GM23338 (cell line): ENCODE measurements at regions not wholly inside any gene's neighbourhood (a gene's known extent, or its start where the extent isn't known, plus 50 kb on each side); places are given as distances from the start of the nearest gene placed in this dataset.
"Not testable (repeated sequence)": the region's sequence is repeated elsewhere in the genome, so short reads cannot be mapped to it uniquely, and the experiment has no call there.

Experiments used
- ATAC-seq: fragments of 200-7000 bp; cut with Tn5 transposase; 3 replicates; pipeline ENCODE4 v1.9.1; 2020
- DNase-seq: peaks from one replicate; pipeline ENCODE4 v3.0.0-alpha.2; 2015; ENCODE audit warnings: low spot score
- H2AFZ ChIP-seq: fragments of 200-600 bp; sonication (generic); 2 replicates; pipeline ENCODE4 v1.8.0; 2016; ENCODE audit warnings: antibody characterized with exemption, mild to moderate bottlenecking, moderate library complexity
- H3F3A ChIP-seq: fragments of 200-600 bp; sonication (generic); replicated peaks from 2 replicates; pipeline ENCODE4 v1.8.0; 2017; ENCODE audit warnings: antibody characterized with exemption, mixed run types, low read depth
- H3K27ac ChIP-seq: fragments of 200-600 bp; sonication (generic); 2 replicates; pipeline ENCODE4 v1.6.1; 2016; ENCODE audit warnings: low read depth
- H3K27me3 ChIP-seq: fragments of 200-600 bp; sonication (generic); 2 replicates; pipeline ENCODE4 v1.8.0; 2016; ENCODE audit warnings: mild to moderate bottlenecking, mixed run types, moderate library complexity; ENCODE audit not compliant: insufficient read depth
- H3K36me3 ChIP-seq: fragments of 200-600 bp; sonication (generic); 2 replicates; pipeline ENCODE4 v1.8.0; 2016; ENCODE audit warnings: mild to moderate bottlenecking; ENCODE audit not compliant: insufficient read depth
- H3K4me1 ChIP-seq: fragments of 200-600 bp; sonication (generic); 2 replicates; pipeline ENCODE4 v1.8.0; 2016; ENCODE audit warnings: mild to moderate bottlenecking, moderate library complexity; ENCODE audit not compliant: insufficient read depth
- H3K4me2 ChIP-seq: fragments of 200-600 bp; sonication (generic); 2 replicates; pipeline ENCODE4 v1.7.1; 2017; ENCODE audit warnings: mixed run types
- H3K4me3 ChIP-seq: fragments of 200-600 bp; sonication (generic); 2 replicates; pipeline ENCODE4 v1.6.1; 2016; ENCODE audit warnings: mixed run types
- H3K79me2 ChIP-seq: fragments of 200-600 bp; sonication (generic); replicated peaks from 2 replicates; pipeline ENCODE4 v1.8.0; 2017; ENCODE audit warnings: mild to moderate bottlenecking; ENCODE audit not compliant: insufficient read depth
- H3K9me2 ChIP-seq: fragments of 200-600 bp; sonication (generic); 2 replicates; pipeline ENCODE4 v1.8.0; 2017; ENCODE audit not compliant: insufficient read depth
- H4K20me1 ChIP-seq: fragments of 200-600 bp; sonication (generic); replicated peaks from 2 replicates; pipeline ENCODE4 v1.8.0; 2017; ENCODE audit warnings: mild to moderate bottlenecking; ENCODE audit not compliant: insufficient read depth
- H3K27ac Mint-ChIP-seq: 2 replicates; pipeline ENCODE4 v1.8.0; 2020; ENCODE audit warnings: inconsistent platforms, mild to moderate bottlenecking, moderate library complexity, mixed read lengths
- H3K27me3 Mint-ChIP-seq: 3 replicates; pipeline ENCODE4 v1.8.0; 2022; ENCODE audit warnings: low read depth, mild to moderate bottlenecking, moderate library complexity, mixed read lengths, inconsistent platforms; ENCODE audit not compliant: insufficient read depth, poor library complexity
- H3K36me3 Mint-ChIP-seq: 3 replicates; pipeline ENCODE4 v1.8.0; 2021; ENCODE audit warnings: low read depth, mild to moderate bottlenecking, inconsistent platforms, moderate library complexity, mixed read lengths
- H3K4me1 Mint-ChIP-seq: 3 replicates; pipeline ENCODE4 v1.8.0; 2020; ENCODE audit warnings: mild to moderate bottlenecking, inconsistent platforms, mixed read lengths
- H3K4me3 Mint-ChIP-seq: 3 replicates; pipeline ENCODE4 v1.8.0; 2021; ENCODE audit warnings: moderate library complexity, mild to moderate bottlenecking, inconsistent platforms, mixed read lengths
- H3K9me3 Mint-ChIP-seq: 3 replicates; pipeline ENCODE4 v1.8.0; 2020; ENCODE audit warnings: moderate library complexity, mild to moderate bottlenecking, inconsistent platforms, mixed read lengths
- CREB1 ChIP-seq: fragments of 250-450 bp; sonication (Bioruptor Pico); IDR thresholded peaks from 2 replicates; pipeline ENCODE4 v1.5.0; 2020; ENCODE audit warnings: low read depth, mild to moderate bottlenecking, moderate library complexity
- EZH2phosphoT487 ChIP-seq: fragments of 200-600 bp; sonication (generic); IDR thresholded peaks from one replicate; pipeline ENCODE4 v1.8.1; 2018; ENCODE audit warnings: antibody characterized with exemption; ENCODE audit not compliant: unreplicated experiment
- NANOG ChIP-seq: IDR thresholded peaks from 2 replicates; pipeline ENCODE4 v1.6.1; 2016; ENCODE audit warnings: antibody characterized with exemption, borderline replicate concordance
- STAT1 ChIP-seq: IDR thresholded peaks from one replicate; pipeline ENCODE4 v1.6.1; 2016; ENCODE audit warnings: antibody characterized with exemption; ENCODE audit not compliant: unreplicated experiment
- TF ChIP-seq, protein P1 (sequence below): fragments of 250-450 bp; sonication (Bioruptor Pico); IDR thresholded peaks from 2 replicates; pipeline ENCODE4 v1.5.0; 2020; ENCODE audit warnings: mild to moderate bottlenecking, moderate library complexity

DNA sequence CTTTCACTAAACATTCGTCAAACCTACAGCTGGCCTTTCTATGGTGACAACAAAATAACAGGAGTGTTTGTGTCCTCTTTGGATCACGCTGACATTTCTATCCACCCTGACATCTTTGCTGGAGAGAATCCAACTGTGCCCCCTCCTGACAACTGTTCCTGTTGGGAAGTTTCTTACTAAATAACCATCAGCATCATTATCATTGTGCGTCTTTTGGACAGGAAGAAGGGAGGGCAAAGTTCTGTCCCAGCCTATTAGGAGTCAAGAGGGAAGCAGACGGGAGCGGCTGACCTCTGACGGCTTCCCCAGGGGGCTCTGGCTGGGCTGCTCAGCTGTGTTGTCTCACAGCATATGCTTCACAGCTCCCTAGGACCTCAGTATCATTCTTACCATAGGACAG lies 195.9 kb upstream of the SULF2 start:
- H3K36me3 Mint-ChIP-seq, result no peaks in the 10 kb centered on the region
- Histone ChIP-seq H2AFZ (no peak overlapping the region), H3K4me2 (no peak overlapping the region), H3K4me1 (no peaks in the 10 kb centered on the region), H3K27me3 (no peaks in the 10 kb centered on the region), H3K4me3 (no peak overlapping the region), H3K27ac (no peak overlapping the region), H4K20me1 (no peaks in the 10 kb centered on the region), H3K36me3 (no peaks in the 10 kb centered on the region), H3K9me2 (no peaks in the 10 kb centered on the region), H3K79me2 (no peaks in the 10 kb centered on the region), H3F3A (no peaks in the 10 kb centered on the region)
- peaks cover 13% of the 10 kb centered on the region for H3K4me1 Mint-ChIP-seq
- DNase-seq, result no peak
- no peak for ATAC-seq
- peaks cover 4% of the 10 kb centered on the region for H3K27me3 Mint-ChIP-seq
- no peak overlapping the region for H3K4me3 Mint-ChIP-seq
- no peak overlapping the region for H3K27ac Mint-ChIP-seq
- TF ChIP-seq CREB1 (CRISPR knock-in tag), result no peak
- TF ChIP-seq, protein P1, sequence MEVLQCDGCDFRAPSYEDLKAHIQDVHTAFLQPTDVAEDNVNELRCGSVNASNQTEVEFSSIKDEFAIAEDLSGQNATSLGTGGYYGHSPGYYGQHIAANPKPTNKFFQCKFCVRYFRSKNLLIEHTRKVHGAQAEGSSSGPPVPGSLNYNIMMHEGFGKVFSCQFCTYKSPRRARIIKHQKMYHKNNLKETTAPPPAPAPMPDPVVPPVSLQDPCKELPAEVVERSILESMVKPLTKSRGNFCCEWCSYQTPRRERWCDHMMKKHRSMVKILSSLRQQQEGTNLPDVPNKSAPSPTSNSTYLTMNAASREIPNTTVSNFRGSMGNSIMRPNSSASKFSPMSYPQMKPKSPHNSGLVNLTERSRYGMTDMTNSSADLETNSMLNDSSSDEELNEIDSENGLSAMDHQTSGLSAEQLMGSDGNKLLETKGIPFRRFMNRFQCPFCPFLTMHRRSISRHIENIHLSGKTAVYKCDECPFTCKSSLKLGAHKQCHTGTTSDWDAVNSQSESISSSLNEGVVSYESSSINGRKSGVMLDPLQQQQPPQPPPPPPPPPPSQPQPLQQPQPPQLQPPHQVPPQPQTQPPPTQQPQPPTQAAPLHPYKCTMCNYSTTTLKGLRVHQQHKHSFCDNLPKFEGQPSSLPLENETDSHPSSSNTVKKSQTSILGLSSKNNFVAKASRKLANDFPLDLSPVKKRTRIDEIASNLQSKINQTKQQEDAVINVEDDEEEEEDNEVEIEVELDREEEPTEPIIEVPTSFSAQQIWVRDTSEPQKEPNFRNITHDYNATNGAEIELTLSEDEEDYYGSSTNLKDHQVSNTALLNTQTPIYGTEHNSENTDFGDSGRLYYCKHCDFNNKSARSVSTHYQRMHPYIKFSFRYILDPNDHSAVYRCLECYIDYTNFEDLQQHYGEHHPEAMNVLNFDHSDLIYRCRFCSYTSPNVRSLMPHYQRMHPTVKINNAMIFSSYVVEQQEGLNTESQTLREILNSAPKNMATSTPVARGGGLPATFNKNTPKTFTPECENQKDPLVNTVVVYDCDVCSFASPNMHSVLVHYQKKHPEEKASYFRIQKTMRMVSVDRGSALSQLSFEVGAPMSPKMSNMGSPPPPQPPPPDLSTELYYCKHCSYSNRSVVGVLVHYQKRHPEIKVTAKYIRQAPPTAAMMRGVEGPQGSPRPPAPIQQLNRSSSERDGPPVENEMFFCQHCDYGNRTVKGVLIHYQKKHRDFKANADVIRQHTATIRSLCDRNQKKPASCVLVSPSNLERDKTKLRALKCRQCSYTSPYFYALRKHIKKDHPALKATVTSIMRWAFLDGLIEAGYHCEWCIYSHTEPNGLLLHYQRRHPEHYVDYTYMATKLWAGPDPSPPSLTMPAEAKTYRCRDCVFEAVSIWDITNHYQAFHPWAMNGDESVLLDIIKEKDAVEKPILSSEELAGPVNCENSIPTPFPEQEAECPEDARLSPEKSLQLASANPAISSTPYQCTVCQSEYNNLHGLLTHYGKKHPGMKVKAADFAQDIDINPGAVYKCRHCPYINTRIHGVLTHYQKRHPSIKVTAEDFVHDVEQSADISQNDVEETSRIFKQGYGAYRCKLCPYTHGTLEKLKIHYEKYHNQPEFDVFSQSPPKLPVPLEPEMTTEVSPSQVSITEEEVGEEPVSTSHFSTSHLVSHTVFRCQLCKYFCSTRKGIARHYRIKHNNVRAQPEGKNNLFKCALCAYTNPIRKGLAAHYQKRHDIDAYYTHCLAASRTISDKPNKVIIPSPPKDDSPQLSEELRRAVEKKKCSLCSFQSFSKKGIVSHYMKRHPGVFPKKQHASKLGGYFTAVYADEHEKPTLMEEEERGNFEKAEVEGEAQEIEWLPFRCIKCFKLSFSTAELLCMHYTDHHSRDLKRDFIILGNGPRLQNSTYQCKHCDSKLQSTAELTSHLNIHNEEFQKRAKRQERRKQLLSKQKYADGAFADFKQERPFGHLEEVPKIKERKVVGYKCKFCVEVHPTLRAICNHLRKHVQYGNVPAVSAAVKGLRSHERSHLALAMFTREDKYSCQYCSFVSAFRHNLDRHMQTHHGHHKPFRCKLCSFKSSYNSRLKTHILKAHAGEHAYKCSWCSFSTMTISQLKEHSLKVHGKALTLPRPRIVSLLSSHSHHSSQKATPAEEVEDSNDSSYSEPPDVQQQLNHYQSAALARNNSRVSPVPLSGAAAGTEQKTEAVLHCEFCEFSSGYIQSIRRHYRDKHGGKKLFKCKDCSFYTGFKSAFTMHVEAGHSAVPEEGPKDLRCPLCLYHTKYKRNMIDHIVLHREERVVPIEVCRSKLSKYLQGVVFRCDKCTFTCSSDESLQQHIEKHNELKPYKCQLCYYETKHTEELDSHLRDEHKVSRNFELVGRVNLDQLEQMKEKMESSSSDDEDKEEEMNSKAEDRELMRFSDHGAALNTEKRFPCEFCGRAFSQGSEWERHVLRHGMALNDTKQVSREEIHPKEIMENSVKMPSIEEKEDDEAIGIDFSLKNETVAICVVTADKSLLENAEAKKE, result no peak
- peaks cover 4% of the 10 kb centered on the region; the same call in 2 of the 3 replicates for H3K9me3 Mint-ChIP-seq

DNA sequence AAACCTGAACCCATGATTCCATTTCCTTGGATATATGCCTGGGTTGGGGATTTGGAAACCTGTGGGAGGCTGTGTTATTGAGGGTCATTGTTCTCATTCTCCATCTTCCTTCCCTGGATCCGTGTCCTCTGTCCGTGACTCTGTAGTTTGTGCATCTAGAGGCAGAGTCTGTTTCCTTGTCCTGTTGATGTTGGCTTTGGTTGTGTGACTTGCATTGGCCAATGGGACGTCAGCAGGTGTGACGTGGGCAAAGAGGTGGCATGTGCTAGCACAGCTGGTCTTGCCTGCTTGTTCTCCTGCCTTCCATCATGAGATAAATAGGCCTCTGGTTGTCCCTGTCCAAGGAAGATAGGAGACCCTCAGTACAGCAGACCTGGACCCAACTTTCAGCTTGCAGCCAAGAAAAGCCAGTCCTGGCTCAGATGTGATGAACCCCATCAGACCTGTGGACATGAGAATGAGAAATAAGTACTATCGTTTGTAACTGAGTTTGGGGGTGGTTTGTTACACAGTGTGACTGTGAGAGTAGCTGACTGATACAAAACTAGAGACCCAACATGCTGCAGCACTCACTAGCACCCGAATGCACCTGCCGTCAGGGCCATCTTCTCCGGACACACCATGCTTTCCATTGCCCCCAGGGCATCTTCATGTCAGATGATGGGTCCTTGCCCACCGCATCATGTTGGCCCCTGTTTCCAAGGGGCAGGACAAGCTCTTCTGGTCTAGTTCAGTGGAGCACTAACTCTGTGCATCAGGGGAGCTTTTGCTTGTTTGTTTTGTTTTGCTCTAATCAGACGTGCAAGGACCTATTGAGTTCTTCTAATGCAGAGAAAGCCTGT lies 195.3 kb upstream of the SULF2 start:
- no peaks in the 10 kb centered on the region for H3K79me2 ChIP-seq
- H3F3A ChIP-seq, result no peaks in the 10 kb centered on the region
- H3K9me3 Mint-ChIP-seq, result peaks cover 4% of the 10 kb centered on the region; the same call in 2 of the 3 replicates
- no peak overlapping the region for H3K4me3 Mint-ChIP-seq
- H3K27ac Mint-ChIP-seq, result no peak overlapping the region
- H3K36me3 ChIP-seq, result no peaks in the 10 kb centered on the region
- no peak overlapping the region for H3K4me3 ChIP-seq
- H2AFZ ChIP-seq, result no peak overlapping the region
- no peaks in the 10 kb centered on the region for H3K36me3 Mint-ChIP-seq
- H3K27ac ChIP-seq, result no peak overlapping the region
- H3K27me3 Mint-ChIP-seq, result peaks cover 7% of the 10 kb centered on the region
- no peaks in the 10 kb centered on the region for H3K9me2 ChIP-seq
- no peak for DNase-seq
- no peak for TF ChIP-seq NANOG
- TF ChIP-seq STAT1, result no peak
- no peak for TF ChIP-seq EZH2phosphoT487
- no peaks in the 10 kb centered on the region for H3K27me3 ChIP-seq
- peaks cover 13% of the 10 kb centered on the region for H3K4me1 Mint-ChIP-seq
- ATAC-seq, result no peak
- H3K4me2 ChIP-seq, result no peak overlapping the region
- no peaks in the 10 kb centered on the region for H4K20me1 ChIP-seq
- no peaks in the 10 kb centered on the region for H3K4me1 ChIP-seq

DNA sequence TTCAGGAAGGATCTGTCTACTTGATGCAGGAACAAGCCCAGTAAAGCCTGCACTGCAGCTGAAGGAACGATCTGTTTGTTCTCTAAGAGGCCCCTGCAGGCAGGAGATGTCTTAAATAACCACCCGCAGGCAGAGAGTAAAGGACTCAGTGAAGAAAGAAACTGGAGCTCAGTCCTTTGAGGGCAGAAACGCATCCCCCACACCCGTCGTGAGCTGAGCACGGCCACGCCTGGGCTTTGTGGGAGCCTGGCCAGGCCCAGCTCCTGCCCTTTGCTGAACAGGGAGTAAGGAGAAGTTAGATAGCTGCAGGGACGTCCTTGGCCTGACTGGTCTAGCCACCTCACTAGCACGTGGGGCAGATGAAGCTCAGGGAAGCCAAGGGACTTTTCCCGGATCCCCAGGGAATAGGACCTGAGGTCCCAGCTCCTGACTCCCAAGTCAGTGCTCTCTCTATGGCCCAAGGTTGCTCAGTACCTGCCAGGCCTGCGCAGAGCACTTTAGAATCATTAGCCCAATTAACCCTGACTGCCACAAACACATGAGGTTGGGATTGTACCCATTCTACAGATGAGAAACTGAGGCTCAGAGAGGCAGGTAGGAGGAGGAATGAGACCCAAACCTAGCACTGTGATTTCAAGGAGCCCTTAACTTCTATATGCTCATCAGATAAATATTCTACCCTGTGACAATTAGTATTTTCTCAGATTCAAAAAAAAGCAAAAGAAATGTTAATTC lies 194.2 kb upstream of the SULF2 start:
- H3K9me3 Mint-ChIP-seq, H3K27ac Mint-ChIP-seq, H4K20me1 ChIP-seq, H3K27me3 Mint-ChIP-seq, H3K4me2 ChIP-seq, H3K4me1 ChIP-seq, H3K36me3 ChIP-seq, H3K4me3 Mint-ChIP-seq, H2AFZ ChIP-seq, H3F3A ChIP-seq, H3K4me3 ChIP-seq, H3K79me2 ChIP-seq, H3K36me3 Mint-ChIP-seq, H3K27ac ChIP-seq, DNase-seq, H3K9me2 ChIP-seq, H3K27me3 ChIP-seq: not testable (repeated sequence)
- peak; percentile 85 for ATAC-seq
- peaks cover 13% of the 10 kb centered on the region for H3K4me1 Mint-ChIP-seq
